Lung microvascular endothelial cell (primary cell): ENCODE measurements at regions not wholly inside any gene's neighbourhood (a gene's known extent, or its start where the extent isn't known, plus 50 kb on each side); places are given as distances from the start of the nearest gene placed in this dataset.
"Not testable (repeated sequence)": the region's sequence is repeated elsewhere in the genome, so short reads cannot be mapped to it uniquely, and the experiment has no call there.

ENCODE experiments used
- DNase-seq, 2 donors: peaks; one replicate each; pipeline versions ENCODE4 v3.0.0 to v3.0.0-alpha.2; 2010; ENCODE audit warnings: low read depth in 2 of 2

GRCh38 chr2:201946746-201947145, 86.9 kb upstream of the FZD7 start:
- not testable (repeated sequence) for DNase-seq

GRCh38 chr2:201947287-201947686, 86.4 kb upstream of the FZD7 start:
- DNase-seq: no peak

GRCh38 chr2:201949181-201949926, 84.3 kb upstream of the FZD7 start:
- no peak for DNase-seq

- DNase-seq: no peak
These were observed 83.8 kb upstream of the FZD7 start for GRCh38 chr2:201949927-201950246.

- no peak for DNase-seq
These were observed 83.0 kb upstream of the FZD7 start for GRCh38 chr2:201950606-201951005.

- no peak for DNase-seq
These were observed 81.5 kb upstream of the FZD7 start for GRCh38 chr2:201952187-201952586.

GRCh38 chr2:201953396-201953795, 80.3 kb upstream of the FZD7 start:
- no peak for DNase-seq

GRCh38 chr2:201953880-201954279, 79.8 kb upstream of the FZD7 start:
- DNase-seq: no peak

GRCh38 chr2:201955231-201955630, 78.4 kb upstream of the FZD7 start:
- DNase-seq: no peak

GRCh38 chr2:201955702-201956141, 77.9 kb upstream of the FZD7 start:
- no peak for DNase-seq

- no peak for DNase-seq
These were observed 77.3 kb upstream of the FZD7 start for GRCh38 chr2:201956361-201956760.

- no peak for DNase-seq
These were observed 76.6 kb upstream of the FZD7 start for GRCh38 chr2:201957091-201957490.

- no peak for DNase-seq
These were observed 74.5 kb upstream of the FZD7 start for GRCh38 chr2:201959198-201959597.

GRCh38 chr2:201959626-201960025, 74.0 kb upstream of the FZD7 start:
- no peak for DNase-seq

GRCh38 chr2:201960305-201960704, 73.3 kb upstream of the FZD7 start:
- no peak for DNase-seq

- DNase-seq: no peak
These were observed 72.3 kb upstream of the FZD7 start for GRCh38 chr2:201961401-201961800.

- DNase-seq: no peak
These were observed 70.7 kb upstream of the FZD7 start for GRCh38 chr2:201962774-201963562.

- no peak for DNase-seq
These were observed 69.6 kb upstream of the FZD7 start for GRCh38 chr2:201964011-201964410.

- peak; percentile 6 to 41 for DNase-seq
These were observed 68.9 kb upstream of the FZD7 start for GRCh38 chr2:201964631-201965206.

GRCh38 chr2:201965550-201965949, 68.1 kb upstream of the FZD7 start:
- DNase-seq: no peak

- no peak for DNase-seq
These were observed 66.8 kb upstream of the FZD7 start for GRCh38 chr2:201966691-201967438.

- no peak for DNase-seq
These were observed 65.6 kb upstream of the FZD7 start for GRCh38 chr2:201968050-201968449.
